Breast epithelium (tissue), 3 donors: ENCODE measurements at regions not wholly inside any gene's neighbourhood (a gene's known extent, or its start where the extent isn't known, plus 50 kb on each side); places are given as distances from the start of the nearest gene placed in this dataset.

Source experiments
- CTCF ChIP-seq, 3 donors: fragments of 450-650 bp; IDR thresholded peaks; one replicate each; pipeline ENCODE4 v1.5.1; 2016 to 2017; ENCODE audit warnings: antibody characterized with exemption in 3 of 3, mild to moderate bottlenecking in 3 of 3, moderate library complexity in 3 of 3
- POLR2A ChIP-seq: fragments of 450-650 bp; IDR thresholded peaks from one replicate; pipeline ENCODE4 v1.6.1; 2016; ENCODE audit warnings: antibody characterized with exemption, mild to moderate bottlenecking, moderate library complexity
- POLR2AphosphoS5 ChIP-seq, 3 donors: sonication (generic); formaldehyde crosslinking; IDR thresholded peaks; one replicate each; pipeline ENCODE4 v1.6.1; 2017; ENCODE audit warnings: antibody characterized with exemption in 3 of 3

GRCh38 chr6:117078624-117079023, 186.7 kb upstream of the VGLL2 start:
- no peak for TF ChIP-seq CTCF (IDR thresholded peaks at IDR 0.05)
- no peak for TF ChIP-seq POLR2AphosphoS5 (IDR thresholded peaks at IDR 0.05)
- no peak for TF ChIP-seq POLR2A
